Astrocyte (in vitro differentiated cells and primary cell): ENCODE measurements at regions not wholly inside any gene's neighbourhood (a gene's known extent, or its start where the extent isn't known, plus 50 kb on each side); places are given as distances from the start of the nearest gene placed in this dataset.

ENCODE experiments used
- DNase-seq: peaks from one replicate; pipeline ENCODE4 v3.0.0-alpha.2; 2010; ENCODE audit warnings: low read depth
- FAIRE-seq: peaks from 2 replicates; lab custom pipeline; 2011; peaks lifted over from hg19 to GRCh38; lab: Jason Lieb, UNC
- H2AFZ ChIP-seq: 2 replicates; pipeline ENCODE4 v1.6.0; 2012; ENCODE audit warnings: low read depth, low read length, inconsistent platforms
- H3K27ac ChIP-seq: 2 replicates; pipeline ENCODE4 v1.5.1; 2011; ENCODE audit warnings: low read depth, low read length, inconsistent platforms
- H3K27me3 ChIP-seq: 2 replicates; pipeline ENCODE4 v1.6.0; 2011; ENCODE audit warnings: low read length, inconsistent platforms; ENCODE audit not compliant: insufficient read depth
- H3K36me3 ChIP-seq: 2 replicates; pipeline ENCODE4 v1.5.1; 2011; ENCODE audit warnings: low read length, inconsistent platforms; ENCODE audit not compliant: insufficient read depth
- H3K4me1 ChIP-seq: 2 replicates; pipeline ENCODE4 v1.5.1; 2011; ENCODE audit warnings: low read length, inconsistent platforms; ENCODE audit not compliant: insufficient read depth
- H3K4me2 ChIP-seq: 2 replicates; pipeline ENCODE4 v1.6.0; 2012; ENCODE audit warnings: low read length, inconsistent platforms
- H3K4me3 ChIP-seq: 2 replicates; pipeline ENCODE4 v1.5.1; 2011; ENCODE audit warnings: low read depth, mild to moderate bottlenecking, low read length, inconsistent platforms; ENCODE audit not compliant: insufficient read depth
- H3K79me2 ChIP-seq: 2 replicates; pipeline ENCODE4 v1.6.0; 2012; ENCODE audit warnings: mild to moderate bottlenecking, low read length, inconsistent platforms; ENCODE audit not compliant: insufficient read depth
- H3K9ac ChIP-seq: 2 replicates; pipeline ENCODE4 v1.6.0; 2012; ENCODE audit warnings: mild to moderate bottlenecking, low read length, inconsistent platforms
- H3K9me3 ChIP-seq: 2 replicates; pipeline ENCODE4 v1.5.1; 2012; ENCODE audit warnings: low read depth, mild to moderate bottlenecking, low read length, inconsistent platforms; ENCODE audit not compliant: insufficient read depth
- H4K20me1 ChIP-seq: 2 replicates; pipeline ENCODE4 v1.6.0; 2012; ENCODE audit warnings: low read length, inconsistent platforms; ENCODE audit not compliant: insufficient read depth
- H3K27ac Mint-ChIP-seq: one replicate; pipeline ENCODE4 v1.8.0; 2021; ENCODE audit warnings: mild to moderate bottlenecking, mixed read lengths; ENCODE audit not compliant: unreplicated experiment
- H3K27me3 Mint-ChIP-seq: one replicate; pipeline ENCODE4 v1.8.0; 2021; ENCODE audit warnings: low read depth, mixed read lengths; ENCODE audit not compliant: unreplicated experiment
- H3K36me3 Mint-ChIP-seq: one replicate; pipeline ENCODE4 v1.8.0; 2021; ENCODE audit warnings: low read depth, mixed read lengths; ENCODE audit not compliant: unreplicated experiment
- H3K4me1 Mint-ChIP-seq: one replicate; pipeline ENCODE4 v1.8.0; 2021; ENCODE audit warnings: low read depth, mixed read lengths; ENCODE audit not compliant: unreplicated experiment
- H3K4me3 Mint-ChIP-seq: one replicate; pipeline ENCODE4 v1.8.0; 2021; ENCODE audit warnings: mild to moderate bottlenecking, moderate library complexity, mixed read lengths; ENCODE audit not compliant: unreplicated experiment
- H3K9me3 Mint-ChIP-seq: one replicate; pipeline ENCODE4 v1.8.0; 2021; ENCODE audit warnings: mild to moderate bottlenecking, mixed read lengths; ENCODE audit not compliant: unreplicated experiment
- CTCF ChIP-seq: IDR thresholded peaks from 2 replicates; pipeline ENCODE4 v1.5.1; 2011; ENCODE audit warnings: low read depth, mild to moderate bottlenecking, inconsistent platforms, low read length, moderate library complexity; ENCODE audit not compliant: insufficient read depth
- EZH2 ChIP-seq: IDR thresholded peaks from 2 replicates; pipeline ENCODE4 v1.6.1; 2012; ENCODE audit warnings: mild to moderate bottlenecking, low read length, inconsistent platforms; ENCODE audit not compliant: insufficient read depth

- DNase-seq, result no peak
- H3K4me3 Mint-ChIP-seq, result no peak overlapping the region
- Histone ChIP-seq H3K27ac (no peak overlapping the region), H3K9me3 (peaks cover 4% of the 10 kb centered on the region), H4K20me1 (no peaks in the 10 kb centered on the region), H3K4me3 (no peak overlapping the region), H2AFZ (no peak overlapping the region), H3K9ac (no peak overlapping the region), H3K79me2 (no peaks in the 10 kb centered on the region), H3K4me1 (no peaks in the 10 kb centered on the region), H3K36me3 (no peaks in the 10 kb centered on the region), H3K4me2 (no peak overlapping the region), H3K27me3 (no peaks in the 10 kb centered on the region)
- no peak for TF ChIP-seq CTCF
- no peak for TF ChIP-seq EZH2
- H3K27me3 Mint-ChIP-seq, result peaks cover 4% of the 10 kb centered on the region
- no peak overlapping the region for H3K27ac Mint-ChIP-seq
- H3K4me1 Mint-ChIP-seq, result peaks cover 3% of the 10 kb centered on the region
- H3K9me3 Mint-ChIP-seq, result no peaks in the 10 kb centered on the region
- H3K36me3 Mint-ChIP-seq, result no peaks in the 10 kb centered on the region
- FAIRE-seq, result no peak
Observed at GRCh38 chr10:1933215-1933614, 195.9 kb upstream of the ADARB2 start.

- Mint-ChIP-seq H3K4me3 (no peak overlapping the region), H3K27ac (peak overlapping the region; percentile 34), H3K4me1 (peaks cover 3% of the 10 kb centered on the region), H3K27me3 (peaks cover 4% of the 10 kb centered on the region), H3K36me3 (no peaks in the 10 kb centered on the region), H3K9me3 (no peaks in the 10 kb centered on the region)
- no peak overlapping the region for H3K9ac ChIP-seq
- H3K4me2 ChIP-seq, result no peak overlapping the region
- no peak overlapping the region for H2AFZ ChIP-seq
- TF ChIP-seq CTCF, result no peak
- no peak for TF ChIP-seq EZH2
- peaks cover 4% of the 10 kb centered on the region for H3K9me3 ChIP-seq
- DNase-seq (no peak), FAIRE-seq (no peak)
- H3K36me3 ChIP-seq, result no peaks in the 10 kb centered on the region
- no peaks in the 10 kb centered on the region for H3K27me3 ChIP-seq
- H3K4me1 ChIP-seq, result no peaks in the 10 kb centered on the region
- H3K4me3 ChIP-seq, result no peak overlapping the region
- no peaks in the 10 kb centered on the region for H4K20me1 ChIP-seq
- no peaks in the 10 kb centered on the region for H3K79me2 ChIP-seq
- H3K27ac ChIP-seq, result no peak overlapping the region
Observed at GRCh38 chr10:1932692-1933094, 195.4 kb upstream of the ADARB2 start.

GRCh38 chr10:1928606-1929005 lies 191.3 kb upstream of the ADARB2 start:
- Histone ChIP-seq H3K27me3 (no peaks in the 10 kb centered on the region), H3K9me3 (no peaks in the 10 kb centered on the region), H4K20me1 (no peaks in the 10 kb centered on the region), H3K36me3 (no peaks in the 10 kb centered on the region), H3K27ac (no peak overlapping the region), H3K4me1 (no peaks in the 10 kb centered on the region), H3K4me2 (no peak overlapping the region), H3K9ac (no peak overlapping the region), H3K4me3 (no peak overlapping the region), H2AFZ (no peak overlapping the region), H3K79me2 (no peaks in the 10 kb centered on the region)
- FAIRE-seq (no peak), DNase-seq (no peak)
- Mint-ChIP-seq H3K9me3 (no peaks in the 10 kb centered on the region), H3K4me1 (peaks cover 3% of the 10 kb centered on the region), H3K36me3 (no peaks in the 10 kb centered on the region), H3K27me3 (peaks cover 4% of the 10 kb centered on the region), H3K4me3 (no peak overlapping the region), H3K27ac (no peak overlapping the region)
- TF ChIP-seq EZH2, result no peak
- no peak for TF ChIP-seq CTCF
